H1 (cell line): ENCODE measurements at regions not wholly inside any gene's neighbourhood (a gene's known extent, or its start where the extent isn't known, plus 50 kb on each side); places are given as distances from the start of the nearest gene placed in this dataset.

ENCODE experiments used
- ATF3 ChIP-seq: IDR thresholded peaks from 2 replicates; pipeline ENCODE4 v1.6.1; 2011; ENCODE audit warnings: low read depth, mild to moderate bottlenecking, low read length; ENCODE audit not compliant: insufficient read depth
- CBX5 ChIP-seq: fragments of 300-800, 300-1000 bp; sonication (generic); IDR thresholded peaks from 2 replicates; pipeline ENCODE4 v1.7.1; 2016; ENCODE audit warnings: antibody characterized with exemption, low read length, low read depth
- CREB1 ChIP-seq: IDR thresholded peaks from 2 replicates; pipeline ENCODE4 v1.6.1; 2012; ENCODE audit warnings: inconsistent platforms
- EP300 ChIP-seq, 2 experiments: IDR thresholded peaks; 1 replicate in 1 of 2; 2 replicates in 1 of 2; pipeline ENCODE4 v1.6.1; 2011 to 2012; ENCODE audit warnings: low read depth in 2 of 2, low read length in 2 of 2, mild to moderate bottlenecking in 2 of 2, borderline replicate concordance in 1 of 2, inconsistent platforms in 1 of 2, moderate library complexity in 1 of 2
- FOSL1 ChIP-seq: IDR thresholded peaks from 2 replicates; pipeline ENCODE4 v1.6.1; 2011; ENCODE audit warnings: mild to moderate bottlenecking, low read depth, low read length, moderate library complexity; ENCODE audit not compliant: insufficient read depth
- GABPA ChIP-seq: IDR thresholded peaks from 2 replicates; pipeline ENCODE4 v1.6.1; 2011; ENCODE audit warnings: mild to moderate bottlenecking, low read length, moderate library complexity, borderline replicate concordance; ENCODE audit not compliant: insufficient read depth
- HDAC2 ChIP-seq, 2 experiments: fragments of 300-600 bp in 1 of 2; sonication (generic) in 1 of 2; IDR thresholded peaks; 2 replicates each; pipeline ENCODE4 v1.6.1; 2011 to 2012; ENCODE audit warnings: low read depth in 2 of 2, low read length in 2 of 2, mild to moderate bottlenecking in 2 of 2, moderate library complexity in 2 of 2, borderline replicate concordance in 1 of 2, inconsistent platforms in 1 of 2
- HDAC6 ChIP-seq: IDR thresholded peaks from one replicate; pipeline ENCODE4 v1.7.1; 2012; ENCODE audit warnings: low read depth, mild to moderate bottlenecking, inconsistent platforms, low read length, moderate library complexity
- KDM1A ChIP-seq: fragments of 200-600, 300-600 bp; sonication (generic); IDR thresholded peaks from 2 replicates; pipeline ENCODE4 v1.7.1; 2016; ENCODE audit warnings: mild to moderate bottlenecking, low read length, borderline replicate concordance
- PHF8 ChIP-seq: fragments of 200-600 bp; sonication (generic); conservative IDR thresholded peaks from 2 replicates; pipeline ENCODE4 v1.7.1; 2012; ENCODE audit warnings: low read depth, mild to moderate bottlenecking, inconsistent platforms, low read length, moderate library complexity
- RFX5 ChIP-seq: IDR thresholded peaks from 2 replicates; pipeline ENCODE4 v1.6.1; 2011; ENCODE audit warnings: low read depth, low read length, improper control_type of control experiment, borderline replicate concordance
- RXRA ChIP-seq: IDR thresholded peaks from 2 replicates; pipeline ENCODE4 v1.6.1; 2011; ENCODE audit warnings: low read depth, mild to moderate bottlenecking, low read length, moderate library complexity; ENCODE audit not compliant: insufficient read depth
- TBP ChIP-seq: IDR thresholded peaks from 2 replicates; pipeline ENCODE4 v1.6.1; 2011; ENCODE audit warnings: low read depth, low read length, improper control_type of control experiment
- TCF12 ChIP-seq: IDR thresholded peaks from 2 replicates; pipeline ENCODE4 v1.6.1; 2011; ENCODE audit warnings: low read depth, mild to moderate bottlenecking, low read length
- YY1 ChIP-seq: IDR thresholded peaks from 2 replicates; pipeline ENCODE4 v1.6.1; 2011; ENCODE audit warnings: low read depth, mild to moderate bottlenecking, low read length
- TF ChIP-seq, protein P1 (sequence below): IDR thresholded peaks from 2 replicates; pipeline ENCODE4 v1.6.1; 2012; ENCODE audit warnings: low read length, inconsistent platforms

DNA sequence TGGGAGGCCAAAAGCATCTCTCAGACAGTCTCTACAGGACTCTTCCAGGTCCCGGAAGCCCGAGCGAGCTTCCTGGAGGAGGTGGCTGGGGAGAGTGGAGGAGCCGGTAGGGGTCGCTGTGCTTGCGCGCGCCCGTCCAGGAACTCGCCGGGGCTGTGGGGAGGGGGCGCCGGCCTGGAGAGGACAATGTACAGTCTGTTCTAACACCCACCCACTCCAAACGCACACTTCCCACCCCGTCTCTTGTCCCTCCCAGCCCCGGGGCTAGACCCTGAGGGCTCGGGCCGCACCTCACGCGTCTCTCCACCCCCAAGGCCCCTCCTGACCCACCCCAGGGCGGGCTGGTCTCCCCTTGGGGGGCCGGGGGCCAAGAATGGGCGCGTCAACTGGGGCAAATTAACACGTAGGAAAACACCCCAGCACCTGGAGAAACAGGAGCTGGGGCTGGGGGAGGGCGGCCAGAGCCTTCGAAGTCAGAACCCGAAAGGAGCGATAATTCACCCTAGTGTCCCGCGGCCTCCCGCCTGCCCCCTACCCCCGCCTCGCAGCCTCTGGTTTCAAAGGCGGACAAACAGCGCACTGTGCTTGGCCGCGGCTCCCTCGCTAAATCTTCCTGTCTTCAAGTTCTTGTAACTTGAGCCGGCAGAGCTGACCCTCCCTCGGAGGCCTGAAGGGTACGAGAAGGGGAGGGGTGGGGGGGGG lies 103.2 kb upstream of the FOXP4 start (continued):
- no peak for TF ChIP-seq FOSL1
- no peak for TF ChIP-seq EP300 (IDR thresholded peaks at IDR 0.05; ENCODE audit: borderline replicate concordance in 1 of 2, low read depth in 2 of 2, low read length in 2 of 2)
- no peak for TF ChIP-seq KDM1A
- no peak for TF ChIP-seq HDAC6
- TF ChIP-seq CREB1: no peak
- TF ChIP-seq RFX5: no peak
- no peak for TF ChIP-seq YY1
- no peak for TF ChIP-seq GABPA
- TF ChIP-seq, protein P1, sequence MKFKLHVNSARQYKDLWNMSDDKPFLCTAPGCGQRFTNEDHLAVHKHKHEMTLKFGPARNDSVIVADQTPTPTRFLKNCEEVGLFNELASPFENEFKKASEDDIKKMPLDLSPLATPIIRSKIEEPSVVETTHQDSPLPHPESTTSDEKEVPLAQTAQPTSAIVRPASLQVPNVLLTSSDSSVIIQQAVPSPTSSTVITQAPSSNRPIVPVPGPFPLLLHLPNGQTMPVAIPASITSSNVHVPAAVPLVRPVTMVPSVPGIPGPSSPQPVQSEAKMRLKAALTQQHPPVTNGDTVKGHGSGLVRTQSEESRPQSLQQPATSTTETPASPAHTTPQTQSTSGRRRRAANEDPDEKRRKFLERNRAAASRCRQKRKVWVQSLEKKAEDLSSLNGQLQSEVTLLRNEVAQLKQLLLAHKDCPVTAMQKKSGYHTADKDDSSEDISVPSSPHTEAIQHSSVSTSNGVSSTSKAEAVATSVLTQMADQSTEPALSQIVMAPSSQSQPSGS: no peak
- no peak for TF ChIP-seq HDAC2 (IDR thresholded peaks at IDR 0.05; ENCODE audit: borderline replicate concordance in 1 of 2, low read depth in 2 of 2, low read length in 2 of 2)
- TF ChIP-seq CBX5: no peak
- TF ChIP-seq TCF12: no peak
- TF ChIP-seq TBP: no peak
- no peak for TF ChIP-seq ATF3
- TF ChIP-seq RXRA: no peak
- TF ChIP-seq PHF8: 0 out of 2 replicates have a peak, but pooled peaks have one; percentile 16
